GM21529 (cell line): ENCODE measurements at regions not wholly inside any gene's neighbourhood (a gene's known extent, or its start where the extent isn't known, plus 50 kb on each side); places are given as distances from the start of the nearest gene placed in this dataset.

Experiments used
- ATAC-seq: cut with Tn5 transposase; IDR thresholded peaks from one replicate; pipeline ENCODE4 v1.9.1; 2021; ENCODE audit not compliant: unreplicated experiment

- ATAC-seq = no peak
Measured at GRCh38 chr4:106471151-106471550, 102.6 kb upstream of the GIMD1 start.

GRCh38 chr4:106463622-106464021, 95.0 kb upstream of the GIMD1 start:
- ATAC-seq = no peak

- no peak for ATAC-seq
Measured at GRCh38 chr4:106454581-106454980, 86.0 kb upstream of the GIMD1 start.

GRCh38 chr4:106454021-106454420, 85.4 kb upstream of the GIMD1 start:
- no peak for ATAC-seq

GRCh38 chr4:106451091-106451490, 82.5 kb upstream of the GIMD1 start:
- ATAC-seq = no peak

DNA sequence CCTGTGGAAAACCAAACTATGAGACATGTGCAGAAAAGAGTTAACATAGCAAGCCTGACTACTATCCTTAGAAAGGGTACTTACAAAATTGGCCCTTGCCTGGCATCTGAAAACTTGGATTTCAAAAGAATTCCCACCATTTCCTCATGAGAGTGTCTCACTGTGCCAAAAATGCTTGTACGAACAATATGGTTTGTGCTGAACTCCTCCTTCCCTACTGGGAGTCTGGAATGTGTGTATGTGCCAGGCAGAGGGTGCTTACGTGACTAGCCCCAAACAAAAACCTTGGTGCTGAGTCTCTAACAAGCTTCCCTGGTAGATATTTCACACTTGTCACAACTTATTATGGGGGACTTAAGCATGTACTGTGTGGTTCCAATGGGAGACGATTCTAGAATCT, 81.7 kb upstream of the GIMD1 start:
- ATAC-seq = no peak

DNA sequence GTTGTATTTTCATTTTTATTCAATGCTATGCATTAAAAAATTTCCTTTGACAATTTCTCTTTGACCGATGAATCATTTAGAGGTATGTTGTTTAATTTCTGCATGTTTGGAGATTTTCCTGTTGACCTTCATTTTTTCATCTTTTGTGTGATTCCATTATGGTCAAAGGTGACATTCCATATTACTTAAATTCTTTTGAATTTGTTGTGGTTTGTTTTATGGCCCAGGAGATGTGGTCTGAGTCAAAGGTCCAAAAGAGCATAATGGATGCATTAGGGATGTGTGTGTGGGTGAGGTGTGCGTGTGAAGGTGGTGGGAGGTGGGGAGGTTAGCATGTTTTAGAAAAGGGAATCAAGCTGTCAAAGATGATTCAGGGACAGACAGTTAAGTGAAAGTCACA, 76.0 kb upstream of the GIMD1 start:
- no peak for ATAC-seq

DNA sequence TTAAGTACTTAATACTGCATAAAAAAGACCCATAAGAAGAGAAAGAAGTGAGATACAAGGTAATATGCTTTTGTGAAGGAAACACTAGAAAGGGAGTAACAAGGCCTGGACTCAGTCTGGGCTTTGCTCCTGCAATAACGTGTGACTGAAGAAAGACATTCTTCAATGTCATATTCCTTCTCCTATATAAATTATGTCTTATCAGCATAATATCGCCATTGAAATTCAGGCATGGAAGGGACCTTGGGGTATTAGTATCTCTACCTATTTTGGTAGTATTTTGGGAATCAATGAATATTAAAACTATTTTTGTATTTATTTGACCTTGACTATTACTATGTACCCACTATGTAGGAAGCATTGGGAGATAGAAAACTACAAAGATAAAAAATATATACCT, 62.2 kb upstream of the GIMD1 start:
- ATAC-seq = no peak

GRCh38 chr4:106429885-106430284, 61.3 kb upstream of the GIMD1 start:
- ATAC-seq = no peak

DNA sequence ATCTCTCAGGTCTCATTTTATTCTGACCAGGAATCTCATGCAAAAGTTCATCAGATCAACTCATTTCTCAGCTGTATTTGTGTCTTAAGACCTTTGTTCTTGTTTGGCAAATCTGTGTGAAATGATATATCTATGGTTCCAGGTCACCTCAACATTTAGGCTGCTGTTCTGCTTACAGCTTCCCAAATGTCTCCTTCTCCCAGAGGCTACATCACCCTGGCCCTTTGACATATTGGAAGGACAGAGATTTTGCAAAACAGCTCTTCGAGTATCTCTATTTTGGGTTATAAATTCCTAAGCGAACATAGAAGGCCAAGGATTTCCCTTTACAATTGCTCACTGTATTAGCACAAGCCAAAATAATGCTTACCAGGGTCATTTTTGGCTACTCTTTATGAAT, 57.5 kb upstream of the GIMD1 start:
- ATAC-seq = no peak

DNA sequence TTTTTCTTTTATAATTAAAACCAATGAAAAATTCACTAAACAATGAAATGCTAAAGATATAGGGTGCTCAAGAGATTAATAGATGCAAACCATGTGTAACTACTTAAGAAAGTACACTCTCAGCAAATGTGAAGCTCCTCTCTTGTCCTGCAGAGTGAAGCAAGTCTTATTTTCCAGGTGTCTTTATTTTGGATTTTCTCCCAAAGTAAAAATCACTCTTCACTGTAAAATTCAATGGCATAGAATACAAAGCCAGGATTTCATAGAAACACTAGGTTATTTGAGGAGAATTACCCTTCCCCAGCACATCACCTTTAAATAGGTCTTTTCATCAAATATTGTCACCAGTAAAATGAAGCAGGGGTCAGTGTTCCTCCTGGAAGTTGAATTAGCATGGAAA, 57.0 kb upstream of the GIMD1 start:
- ATAC-seq = no peak

DNA sequence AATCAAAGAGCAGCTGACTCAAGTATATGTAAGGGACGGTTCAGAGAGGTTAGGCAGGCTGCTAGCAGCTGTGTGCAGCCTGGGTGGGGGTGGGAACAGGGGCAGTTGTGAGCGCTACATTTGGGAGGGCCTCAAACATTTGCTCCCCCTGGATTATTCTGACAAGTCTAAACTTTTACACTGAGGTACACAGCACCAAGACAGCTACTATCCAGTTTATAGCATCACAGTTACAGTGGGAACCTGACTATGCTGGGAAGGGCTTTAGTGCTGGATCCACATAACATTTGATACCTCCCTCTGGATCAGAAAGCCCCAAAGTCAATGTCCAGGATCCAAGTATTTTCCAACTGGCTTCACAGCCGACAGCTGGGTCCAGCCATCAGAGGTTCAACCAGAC, 55.8 kb upstream of the GIMD1 start:
- no peak for ATAC-seq

- no peak for ATAC-seq
Measured at GRCh38 chr4:106423791-106424190, 55.2 kb upstream of the GIMD1 start.

GRCh38 chr4:106422766-106423165, 54.2 kb upstream of the GIMD1 start:
- no peak for ATAC-seq

DNA sequence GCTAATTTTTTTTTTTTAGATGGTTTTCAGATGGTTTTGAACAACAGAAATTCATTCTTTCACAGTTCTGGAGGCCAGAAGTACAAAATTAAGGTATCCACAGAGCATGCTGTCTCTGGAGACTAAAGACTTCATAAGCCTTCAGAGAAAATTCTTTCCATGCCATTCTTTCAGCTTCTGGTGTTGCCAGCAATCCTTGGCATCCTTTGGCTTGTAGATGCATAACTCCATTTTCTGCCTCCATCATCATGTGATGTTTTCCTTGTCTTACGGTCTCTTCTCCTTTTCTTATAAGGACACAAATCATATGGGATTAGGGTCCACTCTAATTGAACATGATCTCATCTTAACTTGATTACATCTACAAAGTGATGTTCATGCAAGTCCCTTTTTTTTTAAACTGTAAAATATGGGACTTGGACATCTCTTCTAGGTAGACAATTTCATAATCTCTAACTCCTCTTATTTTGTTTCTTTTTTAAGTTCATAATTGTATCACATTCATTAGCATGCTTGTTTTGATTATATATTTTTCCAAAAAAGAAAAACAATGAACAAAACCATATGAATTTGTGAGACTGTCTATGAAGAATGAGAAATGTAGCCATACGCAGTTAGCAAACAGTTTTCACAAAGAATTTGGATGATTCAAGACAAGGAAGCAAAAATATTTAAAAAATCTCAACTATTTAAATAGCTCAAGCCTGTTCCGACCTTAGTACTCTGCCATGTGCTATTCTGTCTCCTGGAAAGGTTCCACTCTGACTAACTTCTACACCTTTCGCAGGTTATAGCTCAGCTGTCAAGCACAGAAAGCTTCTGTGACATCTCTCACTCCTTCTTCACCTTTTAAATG, 53.1 kb upstream of the GIMD1 start:
- no peak for ATAC-seq

DNA sequence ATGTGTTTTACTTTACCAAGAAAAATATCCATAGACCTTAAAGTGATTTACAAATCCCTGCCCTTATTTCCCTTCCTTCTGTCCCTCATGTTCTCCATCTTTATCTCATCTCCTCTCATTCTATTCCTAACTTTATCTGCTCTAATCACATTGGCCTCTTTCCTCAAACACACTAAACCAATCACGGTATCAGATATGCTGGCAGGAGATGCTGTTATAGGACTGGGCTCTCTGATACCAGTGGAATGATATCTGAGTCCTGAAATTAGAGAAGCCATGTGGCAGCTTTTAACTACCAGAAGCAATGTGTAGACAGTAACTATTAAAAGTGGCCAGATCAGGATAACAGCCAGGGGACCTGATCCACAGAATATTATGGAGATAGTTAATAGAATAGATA, 49.9 kb upstream of the GIMD1 start:
- no peak for ATAC-seq
